ENCODE measurements at regions not wholly inside any gene's neighbourhood (a gene's known extent, or its start where the extent isn't known, plus 50 kb on each side); places are given as distances from the start of the nearest gene placed in this dataset.

DNA sequence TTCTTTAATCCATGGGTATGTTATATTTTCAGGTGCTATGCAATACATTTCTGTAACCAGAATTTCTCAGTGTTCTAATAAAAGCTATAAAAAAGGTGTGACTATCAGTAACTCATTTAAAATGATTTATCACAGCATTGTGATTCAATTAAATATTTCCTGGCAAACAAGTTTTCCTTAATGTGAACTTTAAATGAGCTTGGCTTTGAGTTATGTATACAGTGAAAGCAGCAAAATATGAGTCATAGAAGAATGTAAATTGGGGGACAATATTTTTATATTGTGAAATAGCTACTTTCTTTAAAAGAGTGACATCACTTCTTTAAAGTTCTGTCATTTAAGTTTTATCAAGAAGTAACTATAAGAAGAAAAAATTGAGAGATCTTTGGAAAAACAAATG lies 484.9 kb upstream of the MAN1A1 start:
- no peak overlapping the region for H3K4me3 ChIP-seq (replicated peaks in 1 of 3; ENCODE audit: low read depth in 2 of 3, low read length in 3 of 3)
- H3K4me1 ChIP-seq (ENCODE audit: control insufficient read depth in 1 of 2, insufficient read depth in 2 of 2, low read length in 2 of 2): no peaks in the 10 kb centered on the region
- H3K9ac ChIP-seq (ENCODE audit: insufficient read depth, low read length, poor library complexity, severe bottlenecking): no peak overlapping the region
- H2AFZ ChIP-seq (ENCODE audit: insufficient read depth, low read depth, low read length, poor library complexity, severe bottlenecking): no peak overlapping the region
- Mint-ChIP-seq H3K36me3 (no peaks in the 10 kb centered on the region), H3K9me3 (peaks cover 2 to 8% (median 5%) of the 10 kb centered on the region in 7 donors), H3K4me3 (no peak overlapping the region), H3K27ac (no peak overlapping the region), H3K27me3 (ENCODE audit: low read depth in 3 of 3) (peaks cover 0 to 1% (median 1%) of the 10 kb centered on the region in 3 donors), H3K4me1 (no peaks in the 10 kb centered on the region)
- no peaks in the 10 kb centered on the region for H4K20me1 ChIP-seq (ENCODE audit: insufficient read depth, low read length)
- no peak overlapping the region for H3K27ac ChIP-seq (ENCODE audit: low read depth in 1 of 2, low read length in 2 of 2)
- peaks cover 0 to 3% of the 10 kb centered on the region in 2 donors for H3K9me3 ChIP-seq (replicated peaks in 1 of 2; ENCODE audit: control insufficient read depth in 1 of 2, insufficient read depth in 1 of 2, low read length in 2 of 2)
- H3K79me2 ChIP-seq (ENCODE audit: insufficient read depth, low read length): no peaks in the 10 kb centered on the region
- no peaks in the 10 kb centered on the region for H3K36me3 ChIP-seq (replicated peaks in 1 of 2; ENCODE audit: control insufficient read depth in 1 of 2, insufficient read depth in 2 of 2, low read length in 2 of 2)
- intact Hi-C loops (cut with micrococcal nuclease): no loop called here
- DNase-seq: no peak
- H3K27me3 ChIP-seq (ENCODE audit: control insufficient read depth in 2 of 2, insufficient read depth in 2 of 2, low read length in 2 of 2): no peaks in the 10 kb centered on the region
- no peak overlapping the region for H3K4me2 ChIP-seq (replicated peaks; ENCODE audit: extremely low read depth, low read length, poor library complexity, severe bottlenecking)
- TF ChIP-seq, protein P1, sequence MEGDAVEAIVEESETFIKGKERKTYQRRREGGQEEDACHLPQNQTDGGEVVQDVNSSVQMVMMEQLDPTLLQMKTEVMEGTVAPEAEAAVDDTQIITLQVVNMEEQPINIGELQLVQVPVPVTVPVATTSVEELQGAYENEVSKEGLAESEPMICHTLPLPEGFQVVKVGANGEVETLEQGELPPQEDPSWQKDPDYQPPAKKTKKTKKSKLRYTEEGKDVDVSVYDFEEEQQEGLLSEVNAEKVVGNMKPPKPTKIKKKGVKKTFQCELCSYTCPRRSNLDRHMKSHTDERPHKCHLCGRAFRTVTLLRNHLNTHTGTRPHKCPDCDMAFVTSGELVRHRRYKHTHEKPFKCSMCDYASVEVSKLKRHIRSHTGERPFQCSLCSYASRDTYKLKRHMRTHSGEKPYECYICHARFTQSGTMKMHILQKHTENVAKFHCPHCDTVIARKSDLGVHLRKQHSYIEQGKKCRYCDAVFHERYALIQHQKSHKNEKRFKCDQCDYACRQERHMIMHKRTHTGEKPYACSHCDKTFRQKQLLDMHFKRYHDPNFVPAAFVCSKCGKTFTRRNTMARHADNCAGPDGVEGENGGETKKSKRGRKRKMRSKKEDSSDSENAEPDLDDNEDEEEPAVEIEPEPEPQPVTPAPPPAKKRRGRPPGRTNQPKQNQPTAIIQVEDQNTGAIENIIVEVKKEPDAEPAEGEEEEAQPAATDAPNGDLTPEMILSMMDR (IDR thresholded peaks at IDR 0.05): no peak

DNA sequence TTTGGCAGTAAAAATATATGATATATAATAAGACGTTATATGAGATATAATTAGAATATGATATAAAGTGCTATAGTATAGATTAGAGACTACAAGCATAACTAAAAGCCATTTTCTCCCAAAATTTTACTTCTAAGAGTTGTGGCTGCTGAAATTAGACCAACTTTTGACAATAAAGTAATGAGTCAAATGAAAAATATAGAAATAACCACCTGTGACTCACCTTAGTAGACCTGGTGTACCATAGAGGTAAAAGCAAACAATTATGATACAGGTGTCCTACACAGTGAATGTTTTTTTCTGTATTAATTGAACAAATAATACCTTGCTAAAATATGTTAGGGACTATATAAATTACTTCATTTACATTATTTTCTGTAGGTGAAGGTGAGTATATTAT lies 482.9 kb upstream of the MAN1A1 start:
- no peaks in the 10 kb centered on the region for H3K27me3 ChIP-seq (ENCODE audit: control insufficient read depth in 2 of 2, insufficient read depth in 2 of 2, low read length in 2 of 2)
- peaks cover 3 to 10% (median 6%) of the 10 kb centered on the region in 7 donors for H3K9me3 Mint-ChIP-seq
- no peaks in the 10 kb centered on the region for H3K36me3 Mint-ChIP-seq
- H3K27ac Mint-ChIP-seq: no peak overlapping the region
- TF ChIP-seq, protein P1 (IDR thresholded peaks at IDR 0.05): no peak
- H3K4me1 Mint-ChIP-seq: no peaks in the 10 kb centered on the region
- H3K4me3 Mint-ChIP-seq: no peak overlapping the region
- DNase-seq: no peak
- no peaks in the 10 kb centered on the region for H3K4me1 ChIP-seq (ENCODE audit: control insufficient read depth in 1 of 2, insufficient read depth in 2 of 2, low read length in 2 of 2)
- peaks cover 0 to 1% (median 1%) of the 10 kb centered on the region in 3 donors for H3K27me3 Mint-ChIP-seq (ENCODE audit: low read depth in 3 of 3)
- H4K20me1 ChIP-seq (ENCODE audit: insufficient read depth, low read length): no peaks in the 10 kb centered on the region
- WGBS (ENCODE audit: insufficient coverage): no CpG with 5 or more reads among the region's 1 CpG
- H3K36me3 ChIP-seq (replicated peaks in 1 of 2; ENCODE audit: control insufficient read depth in 1 of 2, insufficient read depth in 2 of 2, low read length in 2 of 2): no peaks in the 10 kb centered on the region
- H3K4me2 ChIP-seq (replicated peaks; ENCODE audit: extremely low read depth, low read length, poor library complexity, severe bottlenecking): no peak overlapping the region
- H2AFZ ChIP-seq (ENCODE audit: insufficient read depth, low read depth, low read length, poor library complexity, severe bottlenecking): no peak overlapping the region
- intact Hi-C loops (cut with micrococcal nuclease): no loop called here
- H3K9me3 ChIP-seq (replicated peaks in 1 of 2; ENCODE audit: control insufficient read depth in 1 of 2, insufficient read depth in 1 of 2, low read length in 2 of 2): peaks cover 0 to 3% of the 10 kb centered on the region in 2 donors
- H3K27ac ChIP-seq (ENCODE audit: low read depth in 1 of 2, low read length in 2 of 2): no peak overlapping the region
- H3K9ac ChIP-seq (ENCODE audit: insufficient read depth, low read length, poor library complexity, severe bottlenecking): no peak overlapping the region
- H3K79me2 ChIP-seq (ENCODE audit: insufficient read depth, low read length): no peaks in the 10 kb centered on the region
- H3K4me3 ChIP-seq (replicated peaks in 1 of 3; ENCODE audit: low read depth in 2 of 3, low read length in 3 of 3): no peak overlapping the region
